ENCODE measurements at regions not wholly inside any gene's neighbourhood (a gene's known extent, or its start where the extent isn't known, plus 50 kb on each side); places are given as distances from the start of the nearest gene placed in this dataset.
"Not testable (repeated sequence)": the region's sequence is repeated elsewhere in the genome, so short reads cannot be mapped to it uniquely, and the experiment has no call there.

GRCh38 chr3:106129939-106130338, 261.1 kb upstream of the CBLB start:
- no peak for TF ChIP-seq CTCF (IDR thresholded peaks at IDR 0.05; ENCODE audit: borderline replicate concordance, insufficient read depth, low read depth, low read length)

GRCh38 chr3:106130384-106131198, 261.8 kb upstream of the CBLB start:
- H3K4me3 ChIP-seq (ENCODE audit: low read depth, low read length), result no peak overlapping the region
- TF ChIP-seq CTCF (IDR thresholded peaks at IDR 0.05; ENCODE audit: borderline replicate concordance, insufficient read depth, low read depth, low read length), result no peak

More at GRCh38 chr3:106129939-106130338, 261.1 kb upstream of the CBLB start:
- H3K4me3 ChIP-seq (ENCODE audit: low read depth, low read length), result no peak overlapping the region

GRCh38 chr3:106135451-106136160, 266.8 kb upstream of the CBLB start:
- TF ChIP-seq CTCF (IDR thresholded peaks at IDR 0.05; ENCODE audit: borderline replicate concordance, insufficient read depth, low read depth, low read length), result no peak
- H3K4me3 ChIP-seq (ENCODE audit: low read depth, low read length), result no peak overlapping the region

- H3K4me3 ChIP-seq (ENCODE audit: low read depth, low read length), result no peak overlapping the region
- no peak for TF ChIP-seq CTCF (IDR thresholded peaks at IDR 0.05; ENCODE audit: borderline replicate concordance, insufficient read depth, low read depth, low read length)
Observed at GRCh38 chr3:106139826-106140225, 271.0 kb upstream of the CBLB start.

GRCh38 chr3:106140431-106140830, 271.6 kb upstream of the CBLB start:
- no peak overlapping the region for H3K4me3 ChIP-seq (ENCODE audit: low read depth, low read length)
- TF ChIP-seq CTCF (IDR thresholded peaks at IDR 0.05; ENCODE audit: borderline replicate concordance, insufficient read depth, low read depth, low read length), result no peak

- no peak overlapping the region for H3K4me3 ChIP-seq (ENCODE audit: low read depth, low read length)
- no peak for TF ChIP-seq CTCF (IDR thresholded peaks at IDR 0.05; ENCODE audit: borderline replicate concordance, insufficient read depth, low read depth, low read length)
Observed at GRCh38 chr3:106144030-106144429, 275.2 kb upstream of the CBLB start.

- not testable (repeated sequence) for H3K4me3 ChIP-seq (ENCODE audit: low read depth, low read length)
Observed at GRCh38 chr3:106148440-106149082, 279.7 kb upstream of the CBLB start.
